NCI-H1048 (cell line): ENCODE measurements at regions not wholly inside any gene's neighbourhood (a gene's known extent, or its start where the extent isn't known, plus 50 kb on each side); places are given as distances from the start of the nearest gene placed in this dataset.
"Not testable (repeated sequence)": the region's sequence is repeated elsewhere in the genome, so short reads cannot be mapped to it uniquely, and the experiment has no call there.

Experiments
- DNase-seq: peaks from one replicate; lab custom pipeline; 2025; lab: John Stamatoyannopoulos, UW

DNA sequence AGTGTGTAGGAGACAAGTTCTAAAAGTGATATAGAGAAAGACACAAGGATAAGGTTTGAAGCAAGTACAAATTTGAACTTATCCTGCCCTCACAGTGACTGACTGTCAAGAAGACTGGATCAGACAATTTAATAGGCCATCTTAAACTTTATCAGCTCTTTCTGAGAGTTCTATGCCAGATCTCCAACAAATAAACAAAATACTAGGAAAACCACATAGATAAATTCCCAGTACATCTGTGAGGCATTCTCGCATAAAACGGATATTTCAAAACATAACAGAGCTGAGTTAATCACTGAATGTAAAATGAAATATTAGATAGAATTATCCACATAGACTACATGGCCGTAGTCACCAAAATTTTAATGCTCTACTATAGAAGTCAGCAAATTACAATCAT, 120.9 kb upstream of the LUZP2 start:
- no peak for DNase-seq

DNA sequence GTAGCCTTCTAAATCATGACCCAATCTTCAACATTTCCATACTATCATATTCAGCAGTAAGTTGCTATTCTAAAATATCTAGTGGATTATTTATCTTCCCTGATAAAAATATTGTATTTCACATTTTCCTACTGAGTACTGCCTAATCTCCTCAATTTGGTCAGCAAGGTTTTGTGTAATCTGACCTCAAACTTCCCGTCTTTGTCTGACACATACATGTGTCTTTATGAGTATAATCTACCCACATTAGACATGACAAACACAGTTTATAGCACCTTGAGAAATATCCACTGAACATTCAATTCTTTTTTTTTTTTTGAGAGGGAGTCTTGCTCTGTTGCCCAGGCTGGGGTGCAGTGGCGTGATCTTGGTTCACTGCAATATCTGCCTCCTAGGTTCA, 113.7 kb upstream of the LUZP2 start:
- no peak for DNase-seq

DNA sequence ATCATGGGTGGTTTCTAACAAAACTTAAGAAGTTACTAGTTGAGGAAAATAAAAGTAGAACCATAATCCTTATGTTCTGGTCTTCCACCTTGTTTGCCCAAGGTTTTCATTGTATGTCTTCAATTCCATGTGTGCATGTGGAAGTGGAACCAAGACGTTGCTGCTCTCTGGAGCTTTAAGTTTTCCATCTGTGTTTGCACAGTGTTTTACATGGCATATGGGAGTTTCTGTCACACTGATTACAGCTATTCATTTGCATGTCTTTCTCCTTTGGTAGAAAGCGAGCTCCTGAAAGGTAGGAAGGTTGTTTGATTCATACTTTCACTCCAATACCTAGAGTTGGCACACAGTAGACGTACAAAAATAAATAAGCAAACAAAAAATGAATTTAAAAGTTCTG, 112.6 kb upstream of the LUZP2 start:
- DNase-seq, result no peak

DNA sequence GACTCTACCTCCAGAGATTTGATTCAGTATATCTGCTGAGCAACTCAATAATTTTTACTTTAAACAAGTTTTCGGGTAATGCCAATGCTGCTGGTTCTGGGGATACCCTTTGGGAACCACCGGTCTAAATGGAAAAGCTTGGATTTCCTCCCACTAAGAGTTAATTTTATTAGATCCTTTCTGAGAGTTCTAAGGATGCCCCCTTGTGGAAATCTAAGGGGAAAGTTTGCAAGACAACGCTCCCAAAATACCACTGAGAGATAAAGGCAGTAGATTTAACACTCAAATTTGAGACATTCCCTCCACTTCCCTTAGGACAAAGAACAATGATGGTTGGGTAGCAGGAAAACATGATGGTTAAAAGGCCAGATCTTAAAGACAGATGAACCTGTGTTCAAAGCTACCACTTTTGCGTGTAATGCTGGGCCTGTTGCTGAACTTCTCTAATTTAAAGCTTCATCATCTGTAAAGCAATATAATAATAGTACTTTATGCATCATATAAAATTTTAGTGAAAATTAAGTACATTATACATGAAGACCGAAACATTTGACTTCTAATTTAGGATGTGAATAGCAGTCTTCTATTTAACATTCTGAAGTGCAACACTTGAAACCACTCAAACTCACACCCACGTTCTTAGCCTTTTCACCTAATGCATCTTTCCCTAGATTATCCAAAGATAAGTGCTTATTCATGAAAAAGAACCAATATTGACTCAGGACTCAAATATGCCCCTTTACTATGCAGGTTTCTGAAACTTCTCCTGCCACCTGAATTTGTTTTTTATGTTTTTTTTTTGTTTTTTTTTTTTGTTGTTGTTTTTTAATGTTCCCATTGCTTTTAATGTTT, 110.1 kb upstream of the LUZP2 start:
- peak; percentile 1 for DNase-seq

DNA sequence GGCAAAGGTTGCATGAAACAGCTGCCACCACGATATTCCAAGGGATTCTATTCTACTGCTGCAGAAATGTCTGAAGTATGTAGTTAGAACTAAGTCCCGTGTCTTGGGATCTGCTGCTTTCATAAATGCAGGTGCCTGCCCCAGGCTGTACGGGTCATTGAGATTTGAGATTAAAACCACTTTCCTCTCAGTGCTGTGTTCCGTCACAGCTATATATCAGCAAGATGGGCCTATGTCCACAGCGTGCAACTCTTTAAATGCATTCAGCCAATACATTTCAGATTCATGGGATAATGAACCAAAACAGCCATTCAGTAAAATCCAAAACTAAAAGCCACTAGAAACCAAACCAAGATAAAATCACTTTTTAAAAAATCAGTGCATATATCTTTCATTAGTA, 107.3 kb upstream of the LUZP2 start:
- no peak for DNase-seq

DNA sequence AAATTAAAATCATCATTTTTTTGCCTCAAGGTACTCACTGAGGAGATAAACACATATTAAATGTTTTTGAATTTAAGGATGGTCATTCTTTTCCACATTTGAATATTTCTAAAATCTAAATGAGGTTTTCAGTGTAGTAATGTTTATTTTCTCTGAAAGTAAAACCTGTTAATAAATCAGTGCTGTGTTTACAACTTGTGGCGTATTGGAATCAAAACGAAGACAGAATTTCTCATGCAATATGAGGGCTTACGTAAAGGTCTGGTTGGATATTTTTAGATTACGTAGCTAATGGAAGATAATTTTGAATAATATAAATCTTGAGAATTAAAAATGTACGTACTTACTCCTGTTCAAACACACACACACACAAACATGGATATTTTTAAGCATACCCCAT, 106.8 kb upstream of the LUZP2 start:
- no peak for DNase-seq

DNA sequence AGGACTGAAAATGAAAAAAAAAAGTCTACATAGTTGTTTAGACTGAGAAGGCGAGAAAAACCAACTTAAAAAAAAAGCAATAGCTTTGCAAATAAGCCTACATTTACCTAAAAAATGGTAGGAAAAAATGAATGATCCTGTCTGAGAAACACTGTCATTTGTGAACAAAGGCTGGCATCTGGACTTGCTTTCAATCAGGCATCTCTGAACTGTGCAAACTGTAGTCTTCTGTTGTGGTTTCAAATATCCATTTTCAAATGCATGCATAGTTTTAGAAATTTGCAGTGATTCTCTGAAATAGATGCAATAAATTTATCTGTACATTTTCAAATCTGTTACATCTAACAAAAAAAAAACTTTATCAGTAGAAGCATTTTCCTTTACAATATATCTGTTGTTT, 106.1 kb upstream of the LUZP2 start:
- DNase-seq, result no peak

DNA sequence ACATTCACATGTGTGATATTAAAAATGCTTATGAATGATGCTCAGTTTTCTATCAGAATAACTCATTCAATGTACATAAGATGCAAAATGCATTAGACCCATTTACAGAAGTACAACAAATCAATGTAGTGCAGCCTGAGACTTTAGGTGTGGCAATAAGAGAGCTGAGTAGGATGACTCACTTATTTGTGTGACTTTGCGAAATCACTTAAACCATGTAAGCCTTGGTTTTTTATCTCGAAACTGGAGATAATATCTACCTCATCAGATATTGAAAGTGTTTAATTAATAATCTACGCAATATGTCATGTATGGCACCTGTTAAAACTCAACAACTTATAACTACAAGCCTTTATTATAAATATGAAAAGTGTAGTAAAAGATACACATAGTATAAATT, 105.7 kb upstream of the LUZP2 start:
- no peak for DNase-seq

DNA sequence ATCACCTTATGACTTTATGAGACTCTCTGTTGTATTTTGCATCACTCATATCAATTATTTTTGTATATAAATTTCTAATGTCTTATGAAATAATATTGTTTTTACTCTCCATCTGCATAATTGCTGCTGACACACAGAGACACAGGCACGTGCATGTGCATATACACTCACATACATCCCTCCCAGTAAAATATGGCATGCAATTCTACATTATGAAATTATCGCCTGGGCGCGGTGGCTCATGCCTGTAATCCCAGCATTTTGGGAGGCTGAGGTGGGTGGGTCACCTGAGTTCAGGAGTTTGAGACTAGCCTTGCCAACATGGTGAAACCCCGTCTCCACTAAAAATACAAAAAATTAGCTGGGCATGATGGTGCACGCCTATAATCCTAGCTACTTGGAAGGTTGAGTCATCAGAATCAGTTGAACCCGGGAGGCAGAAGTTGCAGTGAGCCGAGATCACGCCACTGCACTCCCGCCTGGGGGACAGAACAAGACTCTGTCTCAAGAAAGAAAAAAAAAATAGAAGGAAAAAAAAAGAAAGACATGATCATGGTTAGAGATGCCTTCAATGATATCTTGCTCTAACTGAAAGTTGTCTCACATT, 96.7 kb upstream of the LUZP2 start:
- DNase-seq, result no peak

DNA sequence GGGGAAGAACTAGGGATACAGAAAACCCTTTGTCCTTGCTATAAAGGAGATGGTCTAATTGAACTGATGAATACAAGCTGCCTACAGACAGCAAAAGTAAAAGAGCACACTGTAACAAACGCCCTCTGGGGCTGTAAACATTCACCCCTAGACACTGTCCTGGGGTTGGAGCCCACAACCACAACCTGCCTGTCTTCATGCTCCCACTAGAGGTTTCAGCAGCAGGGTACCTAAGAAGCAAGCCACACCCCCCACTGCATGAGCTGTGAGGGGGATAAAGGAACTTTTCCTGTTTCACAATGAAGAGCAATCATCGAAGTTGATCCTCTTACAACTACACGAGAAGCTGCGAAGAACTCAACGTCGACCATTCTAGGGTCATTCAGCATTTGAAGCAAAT, 90.5 kb upstream of the LUZP2 start:
- no peak for DNase-seq

DNA sequence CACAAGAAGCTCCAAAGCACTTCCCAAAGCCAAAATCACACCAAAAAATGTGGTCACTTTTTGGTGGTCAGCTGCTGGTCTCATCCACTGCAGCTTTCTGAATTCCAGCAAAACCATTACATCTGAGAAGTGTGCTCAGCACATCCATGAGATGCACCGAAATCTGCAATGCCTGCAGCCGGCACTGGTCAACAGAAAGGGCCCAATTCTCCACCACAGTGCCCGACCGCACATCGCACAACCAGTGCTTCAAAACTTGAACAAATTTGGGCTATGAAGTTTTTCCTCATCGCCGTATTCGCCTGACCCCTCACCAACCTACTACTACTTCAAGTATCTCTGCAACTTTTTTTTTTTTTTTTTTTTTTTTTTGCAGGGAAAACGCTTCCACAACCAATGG, 89.9 kb upstream of the LUZP2 start:
- no peak for DNase-seq

DNA sequence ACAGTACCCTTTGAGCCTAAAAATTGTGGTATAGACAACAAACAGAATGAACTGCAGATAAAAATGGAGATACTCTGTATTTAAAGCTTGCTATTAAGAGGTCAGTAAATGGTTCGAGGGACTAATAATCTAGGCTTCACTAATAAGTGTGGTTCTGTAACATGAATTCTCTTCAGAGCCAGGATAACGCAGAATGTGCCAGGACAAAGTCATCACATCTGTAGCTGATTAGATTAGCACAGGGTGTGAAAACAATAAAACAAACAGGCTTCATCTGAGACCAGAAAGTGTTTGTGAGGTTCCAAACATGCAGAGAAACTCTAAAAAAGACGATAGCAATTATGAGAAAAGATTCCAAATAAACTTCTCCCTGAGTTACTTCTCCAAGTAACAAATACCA, 89.1 kb upstream of the LUZP2 start:
- no peak for DNase-seq

DNA sequence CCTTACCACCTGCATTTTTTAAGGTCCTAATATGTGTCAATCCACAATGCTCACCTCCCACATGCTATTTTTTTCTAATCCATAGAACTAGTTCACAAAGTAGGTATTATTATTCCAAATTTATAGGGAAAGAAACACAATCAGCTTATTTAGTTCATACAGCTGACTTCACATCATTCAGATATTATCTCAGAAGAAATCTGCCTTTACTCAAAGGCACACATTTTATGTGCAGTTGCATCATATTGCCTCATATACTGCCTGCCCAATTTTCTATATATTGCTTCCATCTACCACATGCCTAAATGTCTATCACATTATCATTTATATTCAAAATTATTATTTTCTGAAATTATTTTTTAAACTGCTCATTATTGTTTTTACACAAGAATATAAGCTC, 88.7 kb upstream of the LUZP2 start:
- no peak for DNase-seq

DNA sequence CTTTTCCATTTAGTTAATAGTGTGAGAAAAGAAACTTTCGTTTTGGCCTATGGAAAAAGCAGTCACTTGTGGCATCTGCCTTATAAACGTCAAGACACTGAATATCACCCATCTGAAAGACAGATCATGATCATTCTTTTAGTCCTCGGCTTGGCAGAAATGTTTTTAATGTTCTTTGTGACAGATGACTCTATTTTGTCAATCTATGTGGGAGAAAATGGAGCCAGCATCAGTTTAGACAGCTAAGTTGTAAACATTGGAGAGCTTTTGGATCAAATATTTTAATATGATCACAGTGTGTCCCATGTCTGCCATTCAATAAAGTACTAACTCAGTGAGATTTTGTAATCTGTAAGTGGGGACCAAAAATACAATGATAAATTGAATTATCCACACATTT, 85.1 kb upstream of the LUZP2 start:
- no peak for DNase-seq

DNA sequence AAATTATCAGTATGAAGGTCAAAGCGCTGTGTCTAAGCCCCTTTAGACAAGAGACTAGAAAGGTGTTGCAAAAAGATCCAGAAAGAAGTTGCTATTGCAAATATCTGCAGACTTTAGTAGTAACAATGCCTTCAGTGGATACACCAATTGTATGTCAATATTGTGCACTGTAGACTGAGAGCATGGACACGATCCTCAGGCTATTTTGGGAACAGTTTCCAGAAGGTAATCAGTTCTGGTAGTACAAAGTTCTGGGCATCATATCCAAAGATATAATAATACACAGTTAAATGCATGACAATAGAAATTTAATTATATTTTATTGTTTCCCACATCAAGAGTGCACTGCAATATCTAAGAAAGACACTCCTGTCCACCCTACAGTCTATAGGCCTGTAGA, 84.1 kb upstream of the LUZP2 start:
- DNase-seq, result no peak

DNA sequence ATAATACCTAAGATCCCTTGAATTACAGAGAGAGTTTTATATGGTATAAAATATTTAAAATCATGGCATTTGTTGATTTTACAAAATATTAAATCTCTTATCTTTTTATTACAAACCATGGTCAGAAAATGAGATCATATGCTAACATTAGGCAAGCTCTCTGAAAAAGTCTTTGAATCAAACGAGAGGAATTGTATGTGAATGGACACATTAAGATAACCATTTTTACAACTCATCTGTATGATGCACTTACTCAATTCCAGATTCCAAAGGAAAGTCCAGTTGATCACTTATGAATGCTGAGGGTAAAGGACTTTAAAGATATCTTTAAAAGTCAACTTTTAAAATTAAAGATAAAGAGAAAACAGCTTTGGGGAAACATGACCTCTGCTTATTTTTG, 83.5 kb upstream of the LUZP2 start:
- DNase-seq, result no peak

DNA sequence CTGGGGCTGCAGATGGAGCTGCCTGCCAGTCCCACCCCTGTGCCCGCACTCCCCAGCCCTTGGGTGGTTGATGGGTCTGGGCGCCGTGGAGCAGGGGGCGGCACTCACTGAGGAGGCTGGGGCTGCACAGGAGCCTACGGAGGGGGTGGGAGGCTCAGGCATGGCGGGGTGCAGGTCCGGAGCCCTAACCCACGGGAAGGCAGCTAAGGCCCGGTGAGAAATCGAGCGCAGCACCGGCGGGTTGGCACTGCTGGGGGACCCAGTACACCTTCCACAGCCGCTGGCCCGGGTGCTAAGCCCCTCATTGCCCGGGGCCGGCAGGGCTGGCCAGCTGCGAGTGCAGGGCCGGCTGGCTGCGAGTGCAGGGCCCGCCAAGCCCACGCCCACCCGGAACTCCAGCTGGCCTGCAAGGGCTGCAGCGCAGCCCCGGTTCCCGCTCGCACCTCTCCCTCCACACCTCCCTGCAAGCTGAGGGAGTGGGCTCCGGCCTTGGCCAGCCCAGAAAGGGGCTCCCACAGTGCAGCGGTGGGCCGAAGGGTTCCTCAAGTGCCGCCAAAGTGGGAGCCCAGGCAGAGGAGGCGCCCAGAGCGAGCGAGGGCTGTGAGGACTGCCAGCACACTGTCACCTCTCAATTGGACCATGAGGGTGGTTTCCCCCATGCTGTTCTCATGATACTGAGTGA, 80.8 kb upstream of the LUZP2 start:
- DNase-seq, result not testable (repeated sequence)

DNA sequence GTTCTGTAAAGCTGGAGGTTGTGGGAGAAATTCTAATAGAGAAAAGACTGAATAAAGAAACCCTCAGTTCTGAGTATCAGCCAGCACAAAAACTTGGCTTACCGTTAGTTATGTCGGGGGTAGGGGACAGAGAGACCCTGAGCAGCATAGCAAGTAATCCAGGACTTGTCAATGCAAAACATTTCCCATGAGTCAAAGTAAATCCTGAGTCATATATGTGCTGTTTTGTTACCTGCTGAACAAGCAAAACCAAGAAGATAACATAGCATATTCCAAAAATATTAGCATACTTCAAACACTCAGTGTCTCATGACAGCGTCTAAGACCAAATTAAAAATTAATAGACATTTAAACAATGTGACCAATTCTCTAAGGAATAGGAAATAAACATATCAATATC, 75.1 kb upstream of the LUZP2 start:
- DNase-seq, result no peak

DNA sequence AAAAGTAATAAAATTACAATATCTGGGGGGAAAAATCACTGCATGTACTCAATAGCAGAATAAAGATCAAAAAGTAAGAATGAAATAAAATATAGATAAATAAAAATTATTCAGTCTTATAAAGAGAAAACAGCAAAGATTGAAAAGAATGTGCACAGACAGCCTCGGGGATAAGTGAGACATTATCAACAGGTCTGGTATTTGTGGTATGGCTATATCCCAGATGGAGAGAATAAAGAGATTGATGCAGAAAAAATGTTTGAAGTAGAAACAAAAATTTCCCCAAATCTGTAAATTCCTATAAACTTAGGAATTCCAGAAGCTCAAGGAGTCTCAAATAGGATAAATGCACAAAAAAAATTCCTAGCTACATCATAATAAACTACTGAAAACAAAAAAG, 74.5 kb upstream of the LUZP2 start:
- no peak for DNase-seq

DNA sequence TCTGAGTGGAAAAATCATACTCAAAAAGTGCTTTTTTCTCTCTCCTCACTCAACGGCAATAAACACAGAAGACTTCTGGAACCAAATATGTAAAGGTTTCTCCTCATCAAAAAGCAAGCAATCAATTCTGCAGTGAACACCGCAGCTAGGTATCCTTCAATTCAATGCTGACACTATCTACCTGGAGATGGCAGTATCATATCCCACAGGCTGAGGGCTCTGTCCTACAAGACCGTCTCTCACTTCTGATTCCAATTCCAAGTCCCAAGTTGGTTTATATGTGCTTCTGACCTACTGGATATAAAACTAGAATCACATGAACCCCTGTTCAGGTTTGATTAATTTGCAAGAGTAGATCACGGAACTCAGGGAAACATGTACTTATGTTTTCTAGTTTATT, 59.7 kb upstream of the LUZP2 start:
- DNase-seq, result no peak
